Erythroblast (primary cell): ENCODE measurements at regions not wholly inside any gene's neighbourhood (a gene's known extent, or its start where the extent isn't known, plus 50 kb on each side); places are given as distances from the start of the nearest gene placed in this dataset.
"Not testable (repeated sequence)": the region's sequence is repeated elsewhere in the genome, so short reads cannot be mapped to it uniquely, and the experiment has no call there.

Experiments
- GATA1 ChIP-seq: IDR thresholded peaks from 2 replicates; pipeline ENCODE4 v1.6.1; 2011; ENCODE audit warnings: low read depth, mild to moderate bottlenecking, control low read depth, low read length, moderate library complexity
- POLR2A ChIP-seq: IDR thresholded peaks from 2 replicates; pipeline ENCODE4 v1.6.1; 2011; ENCODE audit warnings: mild to moderate bottlenecking, low read length

DNA sequence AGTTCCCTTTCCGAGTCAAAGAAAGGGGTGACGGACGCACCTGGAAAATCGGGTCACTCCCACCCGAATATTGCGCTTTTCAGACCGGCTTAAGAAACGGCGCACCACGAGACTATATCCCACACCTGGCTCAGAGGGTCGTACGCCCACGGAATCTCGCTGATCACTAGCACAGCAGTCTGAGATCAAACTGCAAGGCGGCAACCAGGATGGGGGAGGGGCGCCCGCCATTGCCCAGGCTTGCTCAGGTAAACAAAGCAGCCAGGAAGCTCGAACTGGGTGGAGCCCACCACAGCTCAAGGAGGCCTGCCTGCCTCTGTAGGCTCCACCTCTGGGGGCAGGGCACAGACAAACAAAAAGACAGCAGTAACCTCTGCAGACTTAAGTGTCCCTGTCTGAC, 86.3 kb downstream of the SHOX2 start:
- TF ChIP-seq POLR2A, GATA1: not testable (repeated sequence)
